ENCODE measurements at regions not wholly inside any gene's neighbourhood (a gene's known extent, or its start where the extent isn't known, plus 50 kb on each side); places are given as distances from the start of the nearest gene placed in this dataset.

DNA sequence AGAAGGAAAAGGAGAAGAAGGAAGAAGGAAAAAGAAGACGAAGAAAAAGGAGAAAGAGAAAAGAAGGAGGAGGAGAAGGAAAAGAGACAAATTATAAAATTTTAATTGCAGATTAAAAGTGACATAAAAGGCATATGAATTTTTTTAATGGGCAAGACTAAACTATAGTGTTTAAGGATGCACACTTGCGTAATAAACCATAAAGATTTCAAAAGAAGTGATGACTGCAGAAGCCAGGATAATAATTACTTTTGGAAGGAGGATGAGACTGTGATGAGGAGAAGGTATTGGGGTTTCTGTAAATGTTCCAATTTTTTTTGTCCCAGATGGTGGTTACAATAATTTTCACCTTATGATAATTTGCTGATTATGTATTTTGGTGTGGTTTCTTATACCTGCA is 243.1 kb upstream of the PKN2 start:
- no peak overlapping the region for H3K23ac ChIP-seq (ENCODE audit: low read depth, low read length, poor library complexity)
- no peak overlapping the region for H3K9ac ChIP-seq (ENCODE audit: low read depth, low read length, poor library complexity)
- H2BK15ac ChIP-seq (ENCODE audit: low read length), result no peak overlapping the region
- no peak for DNase-seq (ENCODE audit: low spot score)
- H2BK12ac ChIP-seq (ENCODE audit: low read length), result no peak overlapping the region
- H3K4me1 ChIP-seq (ENCODE audit: control insufficient read depth in 2 of 2, insufficient read depth in 1 of 2, low read depth in 1 of 2, low read length in 2 of 2), result no peaks in the 10 kb centered on the region
- no peak overlapping the region for H3K4me3 ChIP-seq (ENCODE audit: low read length in 2 of 2)
- whole genome bisulfite sequencing, 2 donors (ENCODE audit: extremely low coverage in 2 of 2, insufficient read length in 2 of 2, insufficient replicate concordance in 1 of 2), result no CpG with 5 or more reads among the region's 2 CpGs
- H3K27me3 ChIP-seq (ENCODE audit: control insufficient read depth in 3 of 3, insufficient read depth in 3 of 3, low read depth in 1 of 3, low read length in 3 of 3), result no peaks in the 10 kb centered on the region
- H4K91ac ChIP-seq (ENCODE audit: low read depth, low read length, poor library complexity), result no peak overlapping the region
- no peaks in the 10 kb centered on the region for H3K9me3 ChIP-seq (replicated peaks in 1 of 2; ENCODE audit: control insufficient read depth in 2 of 2, insufficient read depth in 1 of 2, low read depth in 1 of 2, low read length in 2 of 2)
- no peak overlapping the region for H4K8ac ChIP-seq (ENCODE audit: low read depth, low read length)
- no peak overlapping the region for H2BK120ac ChIP-seq (ENCODE audit: low read depth, low read length)
- H3K18ac ChIP-seq (ENCODE audit: low read length), result no peak overlapping the region
- H2AK5ac ChIP-seq (ENCODE audit: low read depth, low read length), result no peak overlapping the region
- no peak overlapping the region for H2BK5ac ChIP-seq (ENCODE audit: low read length)
- no peak overlapping the region for H3K4ac ChIP-seq (ENCODE audit: low read length)
- no peak overlapping the region for H3K14ac ChIP-seq (ENCODE audit: low read length)
- no peak overlapping the region for H2AFZ ChIP-seq (ENCODE audit: low read length)
- no peaks in the 10 kb centered on the region for H3K79me1 ChIP-seq (ENCODE audit: low read depth, low read length)
- H3K4me2 ChIP-seq (ENCODE audit: insufficient read depth, low read length, poor library complexity, severe bottlenecking), result no peak overlapping the region
- no peaks in the 10 kb centered on the region for H3K36me3 ChIP-seq (replicated peaks in 1 of 2; ENCODE audit: control insufficient read depth in 2 of 2, insufficient read depth in 2 of 2, low read length in 2 of 2)
- no peak overlapping the region for H3K27ac ChIP-seq (replicated peaks; ENCODE audit: low read length)

DNA sequence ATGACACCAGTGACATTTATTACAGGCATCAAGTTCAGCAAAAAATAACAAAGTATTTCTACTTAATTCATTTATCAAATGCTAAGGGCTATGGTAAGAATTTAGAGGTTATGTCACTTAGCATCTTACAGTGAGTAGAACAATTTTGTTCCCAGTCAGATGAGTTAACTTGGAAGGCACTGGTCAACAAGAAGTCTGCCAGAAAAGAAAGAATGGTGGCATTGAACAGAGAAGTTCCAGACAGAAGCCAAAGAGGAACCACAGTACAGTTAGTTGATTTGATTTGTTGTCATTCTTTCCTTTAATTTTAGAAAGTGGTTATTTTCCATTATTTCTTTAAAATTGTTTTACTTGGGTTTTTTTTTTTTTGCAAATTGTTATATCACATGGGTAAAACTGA is 232.2 kb upstream of the PKN2 start:
- Histone ChIP-seq H3K36me3 (replicated peaks in 1 of 2; ENCODE audit: control insufficient read depth in 2 of 2, insufficient read depth in 2 of 2, low read length in 2 of 2) (no peaks in the 10 kb centered on the region), H3K9ac (ENCODE audit: low read depth, low read length, poor library complexity) (no peak overlapping the region), H3K9me3 (replicated peaks in 1 of 2; ENCODE audit: control insufficient read depth in 2 of 2, insufficient read depth in 1 of 2, low read depth in 1 of 2, low read length in 2 of 2) (no peaks in the 10 kb centered on the region), H3K27me3 (ENCODE audit: control insufficient read depth in 3 of 3, insufficient read depth in 3 of 3, low read depth in 1 of 3, low read length in 3 of 3) (no peaks in the 10 kb centered on the region), H3K14ac (ENCODE audit: low read length) (no peak overlapping the region), H3K4ac (ENCODE audit: low read length) (no peak overlapping the region), H3K23ac (ENCODE audit: low read depth, low read length, poor library complexity) (no peak overlapping the region), H4K91ac (ENCODE audit: low read depth, low read length, poor library complexity) (no peak overlapping the region), H3K4me3 (ENCODE audit: low read length in 2 of 2) (no peak overlapping the region), H3K79me1 (ENCODE audit: low read depth, low read length) (no peaks in the 10 kb centered on the region), H3K4me1 (ENCODE audit: control insufficient read depth in 2 of 2, insufficient read depth in 1 of 2, low read depth in 1 of 2, low read length in 2 of 2) (peaks cover 0 to 1% of the 10 kb centered on the region in 2 donors), H4K8ac (ENCODE audit: low read depth, low read length) (no peak overlapping the region), H3K27ac (replicated peaks; ENCODE audit: low read length) (no peak overlapping the region), H2AFZ (ENCODE audit: low read length) (no peak overlapping the region), H2BK12ac (ENCODE audit: low read length) (no peak overlapping the region), H2BK120ac (ENCODE audit: low read depth, low read length) (no peak overlapping the region), H2BK5ac (ENCODE audit: low read length) (no peak overlapping the region), H3K18ac (ENCODE audit: low read length) (no peak overlapping the region), H2AK5ac (ENCODE audit: low read depth, low read length) (no peak overlapping the region), H3K4me2 (ENCODE audit: insufficient read depth, low read length, poor library complexity, severe bottlenecking) (no peak overlapping the region), H2BK15ac (ENCODE audit: low read length) (no peak overlapping the region)
- DNase-seq (ENCODE audit: low spot score), result no peak

DNA sequence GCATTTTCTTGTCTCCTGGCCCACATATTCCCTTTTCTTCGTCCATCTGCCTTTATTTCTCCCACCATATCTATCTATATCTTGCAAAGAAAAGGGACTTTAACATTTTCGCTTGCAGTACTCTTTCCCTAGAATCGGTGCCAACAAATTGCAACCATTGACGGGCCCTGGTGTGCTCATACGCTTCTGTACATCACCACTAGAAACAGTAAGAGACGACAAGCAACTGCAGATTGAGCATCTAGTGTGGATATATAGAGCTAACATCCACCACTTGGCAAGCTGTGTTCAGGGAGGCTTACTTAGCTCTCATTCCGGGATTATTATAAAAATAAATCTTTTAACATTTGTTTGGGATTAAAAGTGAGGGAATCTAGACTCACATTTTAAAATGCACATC is 230.8 kb upstream of the PKN2 start:
- WGBS, 2 donors (ENCODE audit: extremely low coverage in 2 of 2, insufficient read length in 2 of 2, insufficient replicate concordance in 1 of 2), result no CpG with 5 or more reads among the region's 7 CpGs
- Histone ChIP-seq H2BK120ac (ENCODE audit: low read depth, low read length) (no peak overlapping the region), H4K91ac (ENCODE audit: low read depth, low read length, poor library complexity) (no peak overlapping the region), H3K79me1 (ENCODE audit: low read depth, low read length) (no peaks in the 10 kb centered on the region), H3K9me3 (replicated peaks in 1 of 2; ENCODE audit: control insufficient read depth in 2 of 2, insufficient read depth in 1 of 2, low read depth in 1 of 2, low read length in 2 of 2) (peaks cover 0 to 4% of the 10 kb centered on the region in 2 donors), H2AFZ (ENCODE audit: low read length) (no peak overlapping the region), H4K8ac (ENCODE audit: low read depth, low read length) (no peak overlapping the region), H3K23ac (ENCODE audit: low read depth, low read length, poor library complexity) (no peak overlapping the region), H2BK15ac (ENCODE audit: low read length) (no peak overlapping the region), H3K4me2 (ENCODE audit: insufficient read depth, low read length, poor library complexity, severe bottlenecking) (no peak overlapping the region), H3K27ac (replicated peaks; ENCODE audit: low read length) (no peak overlapping the region), H3K27me3 (ENCODE audit: control insufficient read depth in 3 of 3, insufficient read depth in 3 of 3, low read depth in 1 of 3, low read length in 3 of 3) (peaks cover 0 to 5% (median 3%) of the 10 kb centered on the region in 3 experiments), H3K4ac (ENCODE audit: low read length) (no peak overlapping the region), H3K18ac (ENCODE audit: low read length) (no peak overlapping the region), H3K14ac (ENCODE audit: low read length) (no peak overlapping the region), H3K36me3 (replicated peaks in 1 of 2; ENCODE audit: control insufficient read depth in 2 of 2, insufficient read depth in 2 of 2, low read length in 2 of 2) (peaks cover 0 to 4% of the 10 kb centered on the region in 2 donors), H3K4me1 (ENCODE audit: control insufficient read depth in 2 of 2, insufficient read depth in 1 of 2, low read depth in 1 of 2, low read length in 2 of 2) (peaks cover 0 to 5% of the 10 kb centered on the region in 2 donors), H2AK5ac (ENCODE audit: low read depth, low read length) (no peak overlapping the region), H2BK5ac (ENCODE audit: low read length) (no peak overlapping the region), H3K9ac (ENCODE audit: low read depth, low read length, poor library complexity) (no peak overlapping the region), H2BK12ac (ENCODE audit: low read length) (no peak overlapping the region), H3K4me3 (ENCODE audit: low read length in 2 of 2) (no peak overlapping the region)
- no peak for DNase-seq (ENCODE audit: low spot score)

DNA sequence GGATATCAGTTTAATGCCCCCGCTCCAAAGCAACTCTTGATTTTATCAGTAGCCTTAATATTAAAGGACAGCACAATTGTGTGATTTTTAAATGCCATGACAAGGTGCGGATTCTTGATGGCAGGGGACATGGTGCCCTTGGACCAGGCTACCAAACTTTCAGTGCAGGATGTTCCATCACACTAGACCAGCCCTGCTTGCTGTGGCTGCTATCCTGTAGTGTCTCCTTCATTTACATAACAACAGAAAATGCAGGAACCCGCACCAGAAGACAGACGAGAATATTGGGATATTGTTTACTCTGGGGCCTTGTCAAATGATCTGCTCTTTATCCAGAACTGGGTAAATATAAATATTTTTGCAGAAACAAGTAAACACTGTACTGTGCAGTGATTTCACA is 229.3 kb upstream of the PKN2 start:
- DNase-seq (ENCODE audit: low spot score), result no peak
- no peak overlapping the region for H4K8ac ChIP-seq (ENCODE audit: low read depth, low read length)
- no peak overlapping the region for H2AFZ ChIP-seq (ENCODE audit: low read length)
- H3K18ac ChIP-seq (ENCODE audit: low read length), result no peak overlapping the region
- peaks cover 0 to 4% of the 10 kb centered on the region in 2 donors for H3K36me3 ChIP-seq (replicated peaks in 1 of 2; ENCODE audit: control insufficient read depth in 2 of 2, insufficient read depth in 2 of 2, low read length in 2 of 2)
- H3K23ac ChIP-seq (ENCODE audit: low read depth, low read length, poor library complexity), result no peak overlapping the region
- H3K4me2 ChIP-seq (ENCODE audit: insufficient read depth, low read length, poor library complexity, severe bottlenecking), result no peak overlapping the region
- H3K14ac ChIP-seq (ENCODE audit: low read length), result no peak overlapping the region
- no CpG with 5 or more reads among the region's 4 CpGs for WGBS, 2 donors (ENCODE audit: extremely low coverage in 2 of 2, insufficient read length in 2 of 2, insufficient replicate concordance in 1 of 2)
- no peak overlapping the region for H2BK120ac ChIP-seq (ENCODE audit: low read depth, low read length)
- H3K9me3 ChIP-seq (replicated peaks in 1 of 2; ENCODE audit: control insufficient read depth in 2 of 2, insufficient read depth in 1 of 2, low read depth in 1 of 2, low read length in 2 of 2), result peaks cover 0 to 4% of the 10 kb centered on the region in 2 donors
- H2BK12ac ChIP-seq (ENCODE audit: low read length), result no peak overlapping the region
- peaks cover 0 to 15% (median 3%) of the 10 kb centered on the region in 3 experiments for H3K27me3 ChIP-seq (ENCODE audit: control insufficient read depth in 3 of 3, insufficient read depth in 3 of 3, low read depth in 1 of 3, low read length in 3 of 3)
- no peak overlapping the region for H3K4me3 ChIP-seq (ENCODE audit: low read length in 2 of 2)
- H3K27ac ChIP-seq (replicated peaks; ENCODE audit: low read length), result no peak overlapping the region
- H4K91ac ChIP-seq (ENCODE audit: low read depth, low read length, poor library complexity), result no peak overlapping the region
- no peak overlapping the region for H2BK5ac ChIP-seq (ENCODE audit: low read length)
- H3K79me1 ChIP-seq (ENCODE audit: low read depth, low read length), result no peaks in the 10 kb centered on the region
- no peak overlapping the region for H2AK5ac ChIP-seq (ENCODE audit: low read depth, low read length)
- H3K4me1 ChIP-seq (ENCODE audit: control insufficient read depth in 2 of 2, insufficient read depth in 1 of 2, low read depth in 1 of 2, low read length in 2 of 2), result peaks cover 0 to 4% of the 10 kb centered on the region in 2 donors
- no peak overlapping the region for H3K4ac ChIP-seq (ENCODE audit: low read length)
- H2BK15ac ChIP-seq (ENCODE audit: low read length), result no peak overlapping the region
- no peak overlapping the region for H3K9ac ChIP-seq (ENCODE audit: low read depth, low read length, poor library complexity)
